GM04503 (cell line): ENCODE measurements at regions not wholly inside any gene's neighbourhood (a gene's known extent, or its start where the extent isn't known, plus 50 kb on each side); places are given as distances from the start of the nearest gene placed in this dataset.
"Not testable (repeated sequence)": the region's sequence is repeated elsewhere in the genome, so short reads cannot be mapped to it uniquely, and the experiment has no call there.

Experiments used
- DNase-seq: peaks from one replicate; pipeline ENCODE4 v3.0.0-alpha.2; 2012; ENCODE audit warnings: low read depth

DNA sequence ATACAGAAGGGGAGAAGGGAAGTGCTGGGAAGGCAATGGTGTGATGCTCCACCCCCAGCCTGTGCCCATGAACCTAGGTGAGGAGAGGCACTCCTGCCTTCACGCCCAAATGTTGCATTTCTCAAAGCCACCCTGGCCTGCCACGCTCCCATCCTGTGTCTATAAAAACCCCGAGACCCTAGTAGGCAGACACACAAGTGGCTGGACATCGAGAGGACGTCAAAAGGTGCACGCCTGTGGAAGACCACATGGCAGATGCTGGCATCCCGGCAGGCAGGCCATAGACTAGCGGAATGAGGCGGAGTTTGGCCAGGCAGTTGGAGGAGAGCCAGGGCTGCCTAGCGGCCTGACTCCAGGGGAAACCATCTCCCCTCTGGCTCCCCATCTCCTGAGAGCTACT, 1168.5 kb upstream of the ADGRL2 start:
- DNase-seq = no peak

DNA sequence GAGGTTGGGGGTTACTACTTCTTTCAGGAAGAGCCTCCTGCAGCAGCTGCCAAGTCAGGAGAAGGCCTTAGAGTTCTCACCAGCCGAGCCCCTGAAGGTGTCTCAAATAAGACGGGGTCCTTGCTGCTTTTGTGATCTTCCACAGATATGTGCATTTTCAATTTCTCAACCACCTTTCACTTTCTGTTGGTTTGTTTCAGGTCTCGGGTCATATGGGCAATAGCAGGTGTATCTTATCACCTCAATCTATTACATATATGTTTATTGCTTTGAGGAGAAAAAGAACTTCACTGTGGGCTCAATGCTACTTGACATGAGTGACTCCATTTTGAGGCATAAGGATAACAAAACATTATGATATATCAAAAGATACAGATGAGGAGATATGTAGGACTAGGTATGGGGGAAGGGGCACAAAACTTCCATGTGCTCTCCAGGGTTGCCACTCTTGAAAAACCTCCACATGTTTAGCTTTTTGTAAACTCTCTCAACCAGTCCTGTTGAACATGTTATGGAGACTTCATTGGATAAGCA, 1171.4 kb upstream of the ADGRL2 start:
- DNase-seq = no peak

DNA sequence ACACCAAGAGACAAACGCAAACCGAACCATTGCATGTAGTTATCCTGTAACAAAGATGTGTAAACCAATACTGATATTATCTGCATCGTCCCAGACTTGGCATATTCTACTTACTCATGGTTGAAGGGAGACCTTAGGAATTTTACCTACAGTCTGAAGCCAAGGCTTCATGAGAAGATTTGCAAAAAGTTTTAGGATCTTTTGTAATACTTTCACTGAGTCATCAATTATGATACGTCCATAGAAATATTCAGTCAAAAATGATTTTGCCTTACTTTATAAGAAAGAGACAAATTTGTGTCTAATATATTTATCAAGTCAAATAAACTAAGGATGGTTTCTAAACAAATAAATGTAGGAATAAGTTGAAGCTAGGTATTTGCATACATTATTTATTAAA, 1176.1 kb upstream of the ADGRL2 start:
- DNase-seq = no peak

DNA sequence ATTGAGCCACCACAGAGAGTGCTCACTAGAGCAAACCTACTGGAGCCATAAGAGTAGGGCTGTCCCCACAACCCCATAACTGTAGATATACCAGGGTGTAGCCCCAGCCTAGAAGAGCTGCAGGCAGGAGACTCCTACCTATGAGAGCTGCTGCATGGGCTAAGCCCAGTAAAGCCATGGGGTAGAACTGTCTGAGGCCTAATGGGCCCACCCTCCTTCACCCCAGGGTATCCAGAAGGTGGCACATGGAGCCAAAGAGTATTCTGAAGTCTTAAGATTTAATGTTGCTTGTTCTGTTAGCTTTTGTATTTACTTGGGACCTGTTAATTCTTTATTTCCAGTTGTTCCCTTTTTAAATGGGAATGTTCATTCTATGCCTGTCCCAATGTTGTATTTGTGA, 1193.7 kb upstream of the ADGRL2 start:
- DNase-seq = no peak

DNA sequence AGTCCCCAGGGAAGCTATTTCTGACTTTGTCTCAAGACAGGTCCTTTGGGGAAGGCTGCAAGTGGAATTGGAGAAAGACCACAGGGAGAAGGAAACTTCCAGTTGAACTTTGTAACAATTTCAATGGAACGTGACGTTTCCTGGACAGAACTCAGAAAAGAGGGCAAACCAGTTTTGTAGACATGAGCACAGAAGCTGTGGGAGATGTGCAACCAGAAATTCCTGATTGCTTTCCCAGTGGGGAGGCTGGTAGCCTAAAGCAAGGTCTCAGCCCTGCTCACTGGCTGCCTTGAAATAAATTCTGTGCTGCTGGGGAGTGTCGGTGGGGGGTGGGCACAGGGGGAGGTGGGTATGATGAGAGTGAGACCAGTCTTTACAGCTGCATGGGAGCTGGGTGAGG, 1206.7 kb upstream of the ADGRL2 start:
- no peak for DNase-seq

DNA sequence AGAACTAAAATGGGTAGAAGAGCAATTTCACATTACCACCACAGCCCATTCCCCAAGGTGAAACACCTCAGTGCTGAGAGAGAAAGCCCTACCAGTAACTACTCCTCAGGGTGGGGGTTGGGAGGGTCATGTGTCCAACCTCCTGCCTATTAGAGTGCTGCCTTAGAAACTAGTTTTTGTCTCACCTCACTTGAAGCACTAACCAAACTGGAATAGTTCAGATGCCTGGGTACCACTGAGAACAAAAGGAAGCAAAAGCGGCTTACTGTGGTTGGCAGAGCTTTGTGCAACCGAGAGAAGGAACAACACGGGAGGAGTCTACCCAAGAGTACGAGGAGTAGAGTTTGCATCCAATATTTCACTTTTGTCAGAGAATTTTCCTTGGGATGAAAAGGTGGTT, 1207.5 kb upstream of the ADGRL2 start:
- no peak for DNase-seq

DNA sequence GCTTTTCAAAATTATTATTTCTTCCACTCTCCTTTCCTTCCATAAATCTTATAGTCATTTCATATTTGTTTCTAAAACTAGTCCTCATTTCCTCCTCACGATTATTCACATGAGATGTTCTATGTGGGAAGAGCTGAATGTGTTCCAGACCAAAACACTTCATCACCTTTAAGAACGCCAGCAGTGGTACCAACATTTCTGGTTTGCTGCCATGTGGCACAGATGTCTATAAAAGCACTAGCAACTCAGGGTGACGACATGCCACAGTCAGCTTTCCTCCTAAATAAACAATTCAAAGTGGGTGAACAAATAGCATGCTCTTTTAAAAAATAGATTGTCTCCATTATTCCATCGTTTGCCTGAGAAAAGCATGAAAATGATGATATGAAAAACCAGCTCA, 1217.8 kb upstream of the ADGRL2 start:
- DNase-seq = peak; percentile 11

DNA sequence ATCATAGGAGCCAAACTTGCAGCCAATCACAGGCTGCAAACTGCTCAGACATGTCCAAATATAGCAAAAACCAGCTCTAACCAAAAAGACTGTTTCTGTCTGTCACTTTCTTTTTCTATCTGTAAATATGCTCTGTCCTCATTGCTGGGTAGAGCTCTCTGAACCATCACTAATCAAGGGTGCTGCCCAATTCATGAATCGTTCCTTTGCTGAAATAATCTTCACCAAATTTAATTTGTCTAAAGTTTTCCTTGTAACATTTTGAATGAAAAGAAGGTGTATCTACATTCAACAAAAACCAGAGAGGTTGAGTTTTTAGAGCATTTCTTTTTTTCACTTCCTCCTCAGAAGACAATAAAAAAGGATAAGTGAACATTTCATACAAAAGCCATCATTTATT, 1221.7 kb upstream of the ADGRL2 start:
- DNase-seq = no peak

DNA sequence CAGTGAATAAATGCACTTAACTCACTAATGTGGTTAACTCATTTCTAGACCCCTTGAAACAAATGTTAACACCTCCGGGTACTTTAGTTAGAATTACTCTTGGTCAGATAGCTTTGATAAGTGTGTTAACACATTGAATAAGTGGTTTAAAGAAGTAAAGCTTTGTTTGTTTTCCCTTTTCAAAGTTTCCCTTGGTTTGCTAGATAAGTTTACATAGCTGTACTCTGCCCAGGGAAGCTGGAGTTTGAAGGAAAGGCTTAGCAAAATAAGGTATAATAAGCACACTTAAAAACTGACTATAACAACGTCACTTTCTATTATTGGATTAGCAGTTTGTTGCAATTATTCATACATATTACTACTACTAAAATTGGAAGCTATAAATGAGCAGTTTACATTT, 1233.9 kb upstream of the ADGRL2 start:
- no peak for DNase-seq

DNA sequence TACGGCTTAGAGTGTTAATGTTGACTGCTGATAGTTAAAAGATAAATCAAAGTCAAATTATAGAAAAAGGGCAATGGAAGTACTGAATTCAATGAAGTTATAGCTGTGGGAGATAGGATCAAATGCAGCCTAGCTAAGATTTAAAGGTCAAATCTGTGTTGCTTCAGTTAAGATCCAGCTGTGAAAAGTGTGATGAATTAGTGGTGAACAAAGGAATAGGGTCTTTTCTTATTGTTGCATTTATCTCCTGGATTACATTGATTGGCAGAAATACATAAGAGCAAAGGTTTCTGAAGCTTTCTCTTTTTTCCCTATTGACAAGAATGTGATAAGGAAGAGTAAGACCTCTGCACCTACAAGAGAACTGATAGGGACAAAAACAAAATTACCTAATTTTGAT, 1234.6 kb upstream of the ADGRL2 start:
- DNase-seq = no peak

DNA sequence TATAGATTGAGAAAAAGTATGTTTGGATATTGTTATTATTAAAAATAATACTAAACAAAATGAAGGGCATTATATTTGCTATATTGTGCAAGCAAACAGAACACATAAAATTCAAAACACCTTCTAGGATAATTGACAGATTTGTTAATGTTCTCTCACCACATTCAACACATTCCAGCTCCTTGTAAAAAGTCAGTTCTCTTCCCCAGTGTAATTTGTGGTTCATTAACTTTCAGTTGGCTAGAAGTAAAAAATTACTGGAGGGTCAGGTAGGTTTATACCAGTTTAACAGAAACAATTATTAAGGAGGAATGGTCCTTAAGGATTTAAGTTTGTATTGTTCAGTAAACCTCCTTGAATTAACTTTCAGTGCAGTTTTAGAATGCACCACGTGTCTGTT, 1235.3 kb upstream of the ADGRL2 start:
- no peak for DNase-seq

DNA sequence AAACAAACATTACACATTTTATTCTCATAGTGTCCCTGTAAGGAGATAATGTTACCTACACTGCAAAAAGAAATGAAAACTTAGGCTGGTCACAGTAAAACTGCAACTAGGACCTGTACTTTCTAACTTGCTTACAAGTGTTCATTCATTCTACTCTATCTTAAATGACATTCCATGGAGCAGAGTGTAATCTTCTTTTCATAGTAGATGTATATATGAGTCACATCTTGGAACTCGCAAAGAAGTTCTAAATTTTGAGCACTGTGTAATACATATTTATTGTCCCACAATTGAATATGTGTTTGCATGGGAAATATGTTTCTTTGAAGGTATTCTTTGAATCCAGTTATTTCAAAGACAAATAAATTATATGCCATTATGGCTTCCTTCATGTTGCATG, 1258.5 kb upstream of the ADGRL2 start:
- no peak for DNase-seq

DNA sequence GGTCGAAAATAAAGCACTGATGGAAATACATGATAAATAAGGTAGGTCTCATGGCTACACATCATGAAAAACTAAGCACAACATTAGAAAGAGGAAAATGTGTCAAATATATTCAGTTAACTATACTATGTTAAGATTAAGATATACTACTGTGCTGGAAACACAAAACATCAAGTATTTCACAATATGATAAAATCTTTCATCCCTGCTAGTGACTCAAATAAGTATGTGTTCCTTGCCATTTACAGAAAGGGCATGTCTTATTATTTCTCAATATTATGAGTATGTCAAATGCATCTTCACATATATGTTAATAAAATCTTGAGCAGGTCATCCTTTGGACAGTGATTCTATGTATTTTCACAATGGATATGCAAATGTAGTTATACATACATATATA, 1260.1 kb upstream of the ADGRL2 start:
- no peak for DNase-seq

DNA sequence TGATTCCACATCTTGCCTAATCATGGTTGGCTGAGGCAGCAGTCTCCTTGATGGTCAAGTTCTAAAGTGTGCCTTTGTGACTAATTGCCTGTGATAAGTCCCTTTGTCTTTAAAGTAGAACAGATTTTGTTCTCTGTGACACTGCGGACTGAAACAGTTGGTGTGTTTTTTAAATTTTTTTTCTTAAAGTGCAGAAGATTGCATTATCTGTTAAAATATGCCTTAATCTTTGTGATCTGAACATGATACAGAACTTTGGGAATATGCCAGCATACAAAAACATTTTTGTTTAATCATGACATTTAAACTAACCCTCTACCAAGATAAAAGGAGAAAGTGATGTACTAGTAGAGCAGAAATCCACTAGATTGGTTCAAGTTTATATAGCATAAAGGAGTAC, 1260.6 kb upstream of the ADGRL2 start:
- DNase-seq = no peak

DNA sequence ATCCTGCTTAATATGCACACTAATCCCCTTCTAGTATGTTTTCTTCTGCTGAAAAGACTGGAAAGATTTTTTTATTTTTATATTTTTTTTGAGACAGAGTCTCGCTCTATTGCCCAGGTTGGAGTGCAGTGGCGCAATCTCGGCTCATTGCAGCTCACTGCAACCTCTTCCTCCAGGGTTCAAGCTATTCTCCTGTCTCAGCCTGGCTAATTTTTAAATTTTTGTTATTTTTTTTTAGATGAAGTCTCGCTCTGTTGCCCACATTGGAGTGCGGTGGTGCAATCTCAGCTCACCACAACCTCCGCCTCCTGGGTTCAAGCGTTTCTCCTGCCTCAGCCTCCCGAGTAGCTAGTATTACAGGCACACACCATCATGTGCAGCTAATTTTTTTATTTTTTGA, 1261.4 kb upstream of the ADGRL2 start:
- DNase-seq = not testable (repeated sequence)

DNA sequence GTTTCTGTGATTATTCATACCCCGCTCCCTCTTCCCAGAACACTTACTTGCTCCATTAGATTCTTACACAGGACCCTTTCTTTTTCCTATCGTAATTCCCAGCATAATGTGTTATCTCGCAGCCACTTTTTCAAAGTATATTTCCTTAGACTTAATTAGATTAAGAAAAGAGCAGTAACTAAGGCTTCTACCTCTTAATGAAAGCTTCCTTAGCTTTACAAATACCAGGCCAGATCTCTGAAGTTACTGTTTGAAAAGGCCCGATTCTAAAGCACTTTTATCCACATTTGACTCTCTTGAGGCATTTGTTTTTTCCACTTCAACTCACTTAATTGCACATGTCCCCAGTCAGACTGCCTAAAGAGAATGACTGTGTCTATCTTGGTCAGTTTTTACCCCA, 1264.3 kb upstream of the ADGRL2 start:
- no peak for DNase-seq

DNA sequence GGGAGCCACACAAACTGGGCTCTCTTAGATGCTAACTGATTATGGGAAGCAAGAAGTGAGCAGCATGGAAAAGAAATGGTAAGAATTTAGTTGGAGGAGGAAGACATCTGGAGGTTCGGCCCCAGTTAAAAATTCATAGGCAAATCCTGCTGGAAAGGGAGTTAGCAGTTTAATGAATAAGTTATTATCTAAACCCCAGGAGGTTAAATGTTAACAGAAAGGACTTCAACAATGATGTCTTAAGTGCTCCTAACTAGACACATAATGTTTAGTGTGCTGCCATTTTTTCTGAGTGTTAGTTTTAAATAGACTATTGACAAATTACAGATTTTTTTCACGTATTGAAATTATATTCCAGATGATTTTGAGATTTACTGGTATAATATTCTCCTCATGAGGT, 1265.3 kb upstream of the ADGRL2 start:
- DNase-seq = no peak

DNA sequence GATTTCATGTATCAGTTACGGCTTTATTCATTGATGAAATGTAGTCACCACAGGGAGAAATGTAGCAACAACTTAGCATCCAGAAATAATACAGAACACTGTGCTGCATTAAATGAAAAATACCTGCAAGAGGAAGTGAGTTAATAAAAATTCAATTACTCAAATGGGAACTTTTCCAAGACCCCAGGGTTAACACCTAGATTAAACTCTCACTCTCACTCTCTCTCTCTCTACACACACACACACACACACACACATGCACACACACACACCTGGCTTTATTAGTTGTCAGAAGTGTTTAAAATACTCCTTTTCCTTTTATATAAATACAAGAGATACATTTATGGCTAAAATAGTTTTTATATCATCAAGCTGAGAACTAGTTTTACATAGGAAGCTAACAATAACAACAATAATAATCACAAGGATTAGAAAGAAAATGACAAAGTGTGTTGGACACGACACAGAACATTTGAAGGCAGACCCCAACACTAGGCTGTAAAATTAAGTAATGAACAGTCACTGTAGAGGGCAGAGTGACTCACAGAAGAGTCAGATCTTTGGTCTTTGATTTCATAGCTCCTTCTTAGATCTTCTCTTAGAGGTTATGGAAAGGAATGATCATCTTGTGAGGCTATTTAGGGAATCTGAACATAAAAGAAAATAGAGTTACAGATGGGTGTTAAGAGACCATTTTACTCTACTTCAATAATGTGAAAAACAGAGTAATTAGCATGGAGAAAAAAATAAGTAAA, 1266.0 kb upstream of the ADGRL2 start:
- no peak for DNase-seq

DNA sequence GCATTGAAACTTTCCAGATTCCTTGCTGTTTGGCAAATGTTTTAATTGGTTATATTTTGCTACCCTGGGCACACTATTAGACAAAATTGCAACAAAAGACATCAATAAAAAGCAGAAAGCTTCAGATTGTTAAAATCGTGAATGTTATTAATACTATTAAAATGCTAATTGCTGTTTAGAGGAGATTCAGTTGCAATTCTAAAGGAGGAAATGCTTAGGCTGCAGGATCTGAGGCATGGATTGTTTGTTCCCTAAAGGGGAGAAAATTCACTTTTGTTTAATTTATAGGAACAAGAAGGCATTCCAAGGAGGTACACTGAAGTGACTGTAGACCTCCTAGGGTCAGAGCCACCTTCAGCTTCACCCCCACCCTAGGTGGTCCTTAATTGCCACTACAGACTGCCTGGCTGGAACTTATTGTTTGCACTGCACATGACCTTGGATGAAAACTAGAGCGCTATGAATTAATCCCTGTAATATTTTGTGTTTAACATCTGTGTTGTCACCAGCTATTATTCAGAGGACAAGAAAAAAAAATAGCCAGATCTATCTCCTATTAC, 1266.9 kb upstream of the ADGRL2 start:
- DNase-seq = no peak

DNA sequence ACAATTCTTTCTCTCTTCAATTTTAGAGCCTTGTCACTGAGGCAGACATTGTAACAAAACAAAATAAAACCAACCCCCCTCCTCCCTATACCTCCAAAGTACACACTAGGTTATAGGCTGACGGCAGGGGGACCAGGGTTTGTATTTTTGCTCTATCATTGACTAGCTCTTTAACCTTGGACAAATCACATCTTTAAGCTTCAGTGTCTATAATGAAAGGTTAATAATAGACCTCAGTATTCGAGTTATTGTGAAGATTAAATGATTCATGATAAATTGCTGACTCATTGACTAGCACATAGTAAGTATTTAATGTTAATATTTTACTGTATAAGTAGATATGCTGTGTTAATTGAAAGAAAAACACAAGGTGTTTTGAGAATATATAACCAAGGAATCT, 1267.6 kb upstream of the ADGRL2 start:
- no peak for DNase-seq

DNA sequence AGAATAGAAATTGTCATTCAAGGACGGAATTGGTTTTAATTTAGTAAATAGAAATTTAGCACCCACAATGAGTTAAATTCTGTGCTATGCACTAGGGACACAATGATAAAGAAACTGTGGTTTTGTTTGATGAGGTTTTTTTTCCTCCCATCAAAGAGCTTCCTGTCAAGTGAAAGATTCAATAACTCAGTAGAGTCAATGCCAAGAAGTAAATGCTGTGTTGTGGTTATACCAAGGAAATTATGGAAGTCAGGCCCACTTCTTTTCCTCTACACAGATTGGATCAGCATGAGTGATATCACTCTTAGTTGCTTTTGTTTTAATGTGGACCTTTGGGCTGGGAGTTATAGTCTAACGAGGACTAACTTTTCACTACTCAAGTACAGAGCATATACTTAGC, 1269.6 kb upstream of the ADGRL2 start:
- DNase-seq = no peak

DNA sequence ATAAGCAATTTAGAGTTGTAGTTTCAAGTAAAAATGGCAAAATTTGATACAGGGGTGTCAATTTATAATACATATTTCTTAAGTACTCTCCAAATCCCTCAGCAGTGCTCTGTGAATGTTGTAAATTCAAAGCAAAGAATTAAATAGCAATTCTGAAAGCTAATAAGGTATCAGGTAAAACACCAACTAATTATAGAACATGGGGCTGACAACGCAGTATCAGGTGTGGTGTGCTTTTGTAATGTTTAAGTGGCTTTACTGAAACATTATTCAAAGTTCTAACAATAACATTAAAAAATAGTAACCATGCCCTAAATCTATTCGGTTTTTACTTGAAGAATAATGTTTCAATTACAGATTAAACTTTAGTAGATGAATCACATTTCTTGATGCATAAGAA, 1271.2 kb upstream of the ADGRL2 start:
- no peak for DNase-seq

DNA sequence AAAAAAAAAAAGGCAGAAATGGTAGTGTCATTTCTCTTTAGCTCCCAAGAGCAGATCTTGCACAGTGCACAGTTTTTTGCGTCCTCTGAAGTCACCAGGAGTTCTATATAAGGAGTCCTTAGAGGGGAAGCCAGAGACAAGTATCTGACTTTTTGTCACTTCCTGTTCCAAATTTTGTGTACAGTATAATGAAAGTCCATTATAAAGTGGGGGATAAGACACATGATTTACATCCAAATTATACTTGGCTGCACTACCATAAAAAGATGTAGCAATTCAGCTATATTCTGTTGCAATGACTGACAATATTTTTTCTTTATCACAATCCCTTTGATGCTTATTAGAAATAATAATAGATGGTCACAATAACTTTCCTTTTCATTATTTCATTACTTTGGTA, 1276.9 kb upstream of the ADGRL2 start:
- no peak for DNase-seq

DNA sequence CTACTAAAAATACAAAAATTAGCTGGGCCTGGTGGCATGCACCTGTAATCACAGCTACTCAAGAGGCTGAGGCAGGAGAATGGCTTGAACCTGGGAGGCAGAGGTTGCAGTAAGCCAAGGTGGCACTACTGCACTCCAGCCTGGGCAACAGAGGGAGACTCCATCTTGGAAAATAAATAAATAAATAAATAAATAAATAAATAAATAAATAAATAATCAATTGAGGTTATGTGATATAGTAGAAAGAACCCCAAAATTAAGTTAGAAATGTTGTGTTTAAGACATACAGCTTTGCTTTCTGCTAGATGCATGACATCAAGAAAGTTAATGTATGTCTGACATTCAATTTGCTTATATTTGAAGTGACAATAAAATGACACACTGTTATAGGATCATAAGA, 1277.7 kb upstream of the ADGRL2 start:
- not testable (repeated sequence) for DNase-seq
